ENCODE measurements at regions not wholly inside any gene's neighbourhood (a gene's known extent, or its start where the extent isn't known, plus 50 kb on each side); places are given as distances from the start of the nearest gene placed in this dataset.
"Not testable (repeated sequence)": the region's sequence is repeated elsewhere in the genome, so short reads cannot be mapped to it uniquely, and the experiment has no call there.

GRCh38 chr6:122136386-122136785 lies 263.1 kb upstream of the HSF2 start:
- DNase-seq: no peak

DNA sequence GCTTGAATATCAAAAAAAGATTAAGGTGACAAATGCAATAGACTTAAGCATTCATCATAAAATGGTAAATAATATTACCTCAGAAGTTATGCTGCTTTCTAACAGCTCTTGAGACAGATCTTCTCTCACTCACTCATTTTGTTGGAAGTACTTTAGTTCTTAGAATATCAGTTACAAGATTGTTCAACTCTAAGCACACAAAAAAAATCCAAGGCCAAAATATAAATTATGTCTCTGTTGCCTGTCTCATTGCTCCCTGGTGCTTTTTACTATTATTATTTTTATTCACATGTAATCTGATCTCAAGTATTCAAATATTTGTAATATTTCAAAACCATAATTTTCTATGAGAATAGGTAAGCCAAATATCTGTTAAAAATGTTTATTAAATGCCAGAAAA lies 259.4 kb upstream of the HSF2 start:
- DNase-seq: no peak

GRCh38 chr6:122141246-122141645 lies 258.2 kb upstream of the HSF2 start:
- DNase-seq: no peak

GRCh38 chr6:122143813-122144601 lies 255.4 kb upstream of the HSF2 start:
- DNase-seq: no peak

GRCh38 chr6:122145246-122145645 lies 254.2 kb upstream of the HSF2 start:
- DNase-seq: no peak

- no peak for DNase-seq
Observed at GRCh38 chr6:122145741-122146240, 253.7 kb upstream of the HSF2 start.

DNA sequence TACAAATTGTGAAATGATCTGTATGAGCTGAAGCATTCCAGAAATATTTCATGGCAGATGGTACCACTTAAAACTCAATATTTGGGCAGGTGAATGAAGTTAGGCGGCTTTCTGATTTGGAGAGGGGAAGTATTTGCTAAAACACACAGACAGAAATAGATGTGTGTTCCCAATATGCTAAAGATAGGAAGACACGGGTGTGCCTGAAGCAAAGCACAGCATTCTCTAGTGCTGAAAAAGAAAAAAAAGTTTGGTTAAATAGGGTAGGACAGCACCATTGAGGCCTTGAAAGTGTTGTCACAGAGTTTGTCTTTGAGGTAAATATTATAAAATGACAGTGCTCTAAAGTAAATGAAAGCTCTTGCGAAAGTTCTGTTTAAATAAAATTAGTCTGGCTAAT lies 252.2 kb upstream of the HSF2 start:
- DNase-seq: no peak

DNA sequence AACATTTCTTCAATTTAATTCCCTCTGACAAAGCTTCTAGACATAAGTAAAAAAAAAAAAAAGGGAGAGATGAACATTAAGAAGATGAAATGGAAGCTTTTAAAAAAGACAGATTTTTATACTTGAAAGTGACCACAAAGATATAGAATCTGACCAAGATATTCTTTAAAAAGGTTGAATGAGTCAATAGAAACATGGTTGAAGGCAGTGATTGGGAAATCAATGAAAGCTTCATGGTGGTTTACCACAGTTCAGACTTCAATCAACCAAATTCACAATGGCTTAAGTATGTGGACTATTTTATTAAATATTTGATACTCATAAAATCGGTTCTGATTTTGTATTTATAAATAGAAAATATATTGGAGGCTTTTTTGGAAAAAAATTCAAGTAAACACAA lies 248.4 kb upstream of the HSF2 start:
- no peak for DNase-seq

GRCh38 chr6:122151763-122152162 lies 247.7 kb upstream of the HSF2 start:
- DNase-seq: no peak

- DNase-seq: no peak
Observed at GRCh38 chr6:122153557-122153956, 245.9 kb upstream of the HSF2 start.

DNA sequence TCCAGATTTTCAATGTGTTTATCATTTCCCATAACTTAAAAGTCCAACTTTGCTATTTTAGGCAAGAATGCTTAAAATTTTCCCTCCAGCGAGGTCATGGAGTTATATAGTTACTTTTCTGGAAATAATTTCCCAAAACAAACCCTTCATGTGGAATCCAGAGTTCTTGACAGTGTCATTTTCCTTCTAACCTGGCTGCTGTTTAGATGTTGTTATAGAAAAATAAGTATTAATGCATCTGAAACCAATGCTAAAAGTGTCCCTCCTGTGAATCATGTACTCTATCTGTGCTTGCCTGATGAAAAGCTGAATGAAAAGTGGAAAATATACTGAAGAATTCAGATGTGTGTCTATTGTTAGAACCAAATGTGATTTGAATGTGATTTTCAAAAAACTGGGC lies 245.3 kb upstream of the HSF2 start:
- no peak for DNase-seq

DNA sequence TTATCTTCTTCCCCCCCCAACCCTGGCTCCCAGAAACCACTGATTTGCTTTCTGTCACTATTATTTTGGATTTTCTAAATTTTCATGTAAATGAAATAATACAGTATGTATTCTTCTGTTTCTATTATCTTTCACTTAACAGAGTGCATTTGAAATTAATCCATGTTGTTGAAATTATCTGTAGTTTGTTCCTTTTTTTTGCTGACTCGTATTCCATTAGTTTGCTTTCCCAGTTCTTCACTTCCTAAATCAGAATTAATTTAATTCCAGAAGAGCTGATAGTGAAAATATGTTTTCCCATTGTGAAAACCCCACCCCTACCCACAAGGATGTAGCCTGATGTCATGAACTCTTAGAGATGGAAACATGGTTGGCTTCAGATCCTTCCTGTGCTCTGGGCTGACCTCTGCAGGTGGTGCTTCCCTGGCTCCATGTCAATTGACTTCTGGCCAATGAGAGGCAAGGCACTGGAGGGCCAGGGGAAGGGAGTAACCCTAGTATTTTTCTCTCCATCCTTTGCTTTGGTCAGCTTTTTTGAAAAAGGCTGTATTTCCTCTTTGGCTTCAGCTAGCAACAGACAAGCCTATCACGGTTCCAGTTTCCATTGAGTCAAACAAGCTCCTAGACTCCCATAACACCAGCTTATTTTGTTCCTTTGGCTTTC lies 244.4 kb upstream of the HSF2 start:
- DNase-seq: no peak

DNA sequence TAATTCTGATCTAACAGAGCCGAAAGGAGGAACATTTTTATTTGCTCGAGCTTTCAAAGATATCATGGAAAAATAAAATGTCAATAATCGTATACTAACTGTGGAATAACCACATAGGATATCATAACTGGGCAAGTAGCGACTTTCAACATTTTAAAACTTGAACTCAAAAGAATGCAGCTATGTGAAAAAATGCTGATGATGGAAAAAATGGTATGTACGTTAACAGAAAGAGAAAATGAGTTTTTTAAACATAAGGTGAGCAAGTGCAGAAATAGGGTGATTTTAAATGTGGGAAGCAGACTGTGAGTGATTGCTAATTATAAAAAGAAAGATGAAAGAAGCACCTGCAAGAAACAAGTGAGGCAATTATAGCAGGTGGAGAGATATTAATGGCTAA lies 238.3 kb upstream of the HSF2 start:
- no peak for DNase-seq

- DNase-seq: no peak
Observed at GRCh38 chr6:122165014-122165413, 234.4 kb upstream of the HSF2 start.

DNA sequence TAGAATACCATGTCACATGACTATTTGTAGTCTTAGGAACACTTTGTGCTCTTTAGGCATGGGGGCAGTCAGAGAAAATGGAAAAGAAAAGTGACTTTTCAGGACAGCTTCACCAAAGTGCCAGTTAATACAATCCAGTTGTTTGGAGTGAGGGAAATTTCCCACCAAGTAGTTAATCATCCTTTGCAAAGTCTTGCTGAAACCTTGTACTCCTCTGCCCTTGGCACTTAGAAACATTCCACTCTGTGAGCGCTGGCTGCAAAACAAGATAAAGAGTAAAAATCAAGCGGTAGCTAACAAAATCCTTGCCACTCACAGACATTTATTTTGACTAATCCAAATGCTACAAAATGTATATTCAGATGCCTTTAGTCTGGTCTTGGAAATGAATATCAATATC lies 229.2 kb upstream of the HSF2 start:
- no peak for DNase-seq

GRCh38 chr6:122178988-122179387 lies 220.5 kb upstream of the HSF2 start:
- no peak for DNase-seq

DNA sequence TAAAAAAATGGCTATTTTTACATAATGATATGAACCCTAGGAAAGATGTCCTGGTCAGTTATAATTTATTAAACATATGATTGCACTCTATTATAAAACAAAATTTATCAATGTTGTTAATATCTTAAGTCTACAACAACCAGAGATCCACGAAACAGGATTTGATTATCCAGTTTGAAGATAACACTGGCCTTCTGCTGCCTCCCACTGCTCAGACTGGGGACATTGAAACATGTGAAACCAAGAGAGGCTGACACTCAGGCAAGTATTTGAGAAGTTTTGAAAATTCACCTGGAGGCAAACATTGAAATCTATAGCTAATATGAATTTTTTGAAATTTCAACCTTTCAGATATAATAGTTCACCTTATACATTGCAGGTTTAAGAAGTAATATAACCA lies 219.3 kb upstream of the HSF2 start:
- no peak for DNase-seq

DNA sequence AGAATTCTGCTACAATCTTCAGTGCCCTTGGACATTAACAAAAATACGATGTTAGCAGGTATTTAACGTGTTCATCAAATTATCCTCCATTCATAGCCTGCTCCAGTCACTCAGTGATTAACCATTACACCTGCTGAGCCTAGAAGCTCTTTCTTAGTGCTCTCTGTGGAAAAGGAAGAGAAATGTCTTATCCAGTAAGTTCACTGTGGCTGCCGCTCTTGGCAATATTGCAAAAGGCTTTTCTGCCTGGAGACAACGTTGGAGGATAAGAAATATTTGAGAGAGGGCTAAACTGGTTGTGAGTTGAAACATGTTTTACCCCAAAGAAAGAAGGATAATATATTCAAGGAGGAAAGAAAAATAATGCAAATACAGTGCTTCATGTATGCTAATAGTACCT lies 217.4 kb upstream of the HSF2 start:
- DNase-seq: no peak

DNA sequence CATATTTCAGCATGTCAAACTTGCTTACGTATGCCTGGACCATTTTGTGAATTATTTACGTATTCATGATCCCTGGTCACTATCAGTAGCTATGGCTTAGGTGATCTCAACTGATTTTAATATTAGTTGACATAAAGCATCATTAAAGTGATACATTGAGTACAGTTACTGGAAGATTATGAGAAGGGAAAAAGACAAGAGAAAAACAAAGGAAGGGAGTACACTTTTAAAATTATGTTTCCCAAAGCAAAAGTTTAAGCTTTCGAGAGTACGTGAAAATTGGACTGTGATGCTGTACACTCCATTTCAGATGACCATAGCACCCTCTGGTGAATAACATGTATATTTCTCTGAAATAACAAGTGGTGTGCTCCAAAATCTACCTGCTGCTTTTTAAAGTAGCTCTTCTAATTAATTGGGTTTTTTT lies 215.0 kb upstream of the HSF2 start:
- DNase-seq: peak; percentile 34

DNA sequence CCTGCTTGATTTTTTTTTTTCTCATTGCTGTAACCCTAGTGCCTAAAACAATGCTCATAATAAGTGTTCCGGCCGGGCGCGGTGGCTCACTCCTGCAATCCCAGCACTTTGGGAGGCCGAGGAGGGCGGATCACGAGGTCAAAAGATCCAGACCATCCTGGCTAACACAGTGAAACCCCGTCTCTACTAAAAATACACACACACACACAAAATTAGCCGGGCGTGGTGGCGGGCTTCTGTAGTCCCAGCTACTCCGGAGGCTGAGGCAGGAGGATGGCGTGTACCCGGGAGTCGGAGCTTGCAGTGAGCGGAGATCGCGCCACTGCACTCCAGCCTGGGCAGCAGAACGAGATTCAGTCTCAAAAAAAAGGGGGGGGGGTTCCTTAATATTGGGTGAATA lies 214.0 kb upstream of the HSF2 start:
- DNase-seq: not testable (repeated sequence)

GRCh38 chr6:122187186-122187585 lies 212.3 kb upstream of the HSF2 start:
- DNase-seq: no peak

GRCh38 chr6:122198922-122199321 lies 200.5 kb upstream of the HSF2 start:
- DNase-seq: no peak

DNA sequence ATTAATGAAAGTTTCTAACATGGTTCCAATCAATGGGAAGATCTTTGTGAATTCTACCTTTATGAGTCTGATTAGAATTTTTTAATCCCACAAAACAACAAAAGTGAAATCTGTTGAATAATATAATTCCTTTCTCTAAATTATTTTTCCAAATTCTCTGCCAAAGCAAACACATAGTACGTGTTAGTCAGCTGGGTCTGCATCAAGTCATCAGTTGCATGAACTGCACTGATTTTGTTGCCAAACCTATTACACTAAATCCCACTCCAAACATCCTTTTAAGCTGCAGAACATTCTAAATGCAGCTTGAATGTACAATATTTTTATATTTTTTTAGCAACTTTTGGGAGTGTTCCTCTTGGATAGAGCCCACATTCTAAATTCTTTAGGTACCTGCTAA lies 199.0 kb upstream of the HSF2 start:
- DNase-seq: no peak

GRCh38 chr6:122202576-122203137 lies 196.8 kb upstream of the HSF2 start:
- peak; percentile 26 for DNase-seq

Data from fibroblast of skin of back (primary cell).